IPS-NIHi7 (cell line): ENCODE measurements at regions not wholly inside any gene's neighbourhood (a gene's known extent, or its start where the extent isn't known, plus 50 kb on each side); places are given as distances from the start of the nearest gene placed in this dataset.

Source experiments
- DNase-seq: peaks from one replicate; pipeline ENCODE4 v3.0.0; 2012; ENCODE audit warnings: mixed read lengths; ENCODE audit errors: extremely low spot score

- DNase-seq: no peak
Measured at GRCh38 chr4:20353646-20354045, 101.9 kb downstream of the SLIT2 start.

- peak; percentile 15 for DNase-seq
Measured at GRCh38 chr4:20354120-20354519, 102.4 kb downstream of the SLIT2 start.

- DNase-seq: no peak
Measured at GRCh38 chr4:20356565-20356964, 104.9 kb downstream of the SLIT2 start.

GRCh38 chr4:20358110-20358509 is 106.4 kb downstream of the SLIT2 start:
- no peak for DNase-seq

GRCh38 chr4:20359692-20360091 is 108.0 kb downstream of the SLIT2 start:
- no peak for DNase-seq

GRCh38 chr4:20362148-20362547 is 110.4 kb downstream of the SLIT2 start:
- no peak for DNase-seq

- no peak for DNase-seq
Measured at GRCh38 chr4:20364969-20365368, 113.3 kb downstream of the SLIT2 start.

- no peak for DNase-seq
Measured at GRCh38 chr4:20367446-20367845, 115.7 kb downstream of the SLIT2 start.

GRCh38 chr4:20368926-20369325 is 117.2 kb downstream of the SLIT2 start:
- no peak for DNase-seq

- no peak for DNase-seq
Measured at GRCh38 chr4:20370274-20370673, 118.6 kb downstream of the SLIT2 start.

- no peak for DNase-seq
Measured at GRCh38 chr4:20376070-20376469, 124.4 kb downstream of the SLIT2 start.

GRCh38 chr4:20378181-20378580 is 126.5 kb downstream of the SLIT2 start:
- DNase-seq: no peak

- DNase-seq: no peak
Measured at GRCh38 chr4:20381005-20381404, 129.3 kb downstream of the SLIT2 start.

GRCh38 chr4:20383283-20383682 is 131.6 kb downstream of the SLIT2 start:
- no peak for DNase-seq

GRCh38 chr4:20383969-20384368 is 132.3 kb downstream of the SLIT2 start:
- DNase-seq: no peak

- DNase-seq: no peak
Measured at GRCh38 chr4:20384456-20384855, 132.8 kb downstream of the SLIT2 start.

GRCh38 chr4:20386001-20386740 is 134.5 kb downstream of the SLIT2 start:
- no peak for DNase-seq

GRCh38 chr4:20386906-20387305 is 135.2 kb downstream of the SLIT2 start:
- DNase-seq: no peak

GRCh38 chr4:20391198-20391597 is 139.5 kb downstream of the SLIT2 start:
- no peak for DNase-seq

- no peak for DNase-seq
Measured at GRCh38 chr4:20391912-20392311, 140.2 kb downstream of the SLIT2 start.

- DNase-seq: no peak
Measured at GRCh38 chr4:20393486-20394100, 141.9 kb downstream of the SLIT2 start.

GRCh38 chr4:20394512-20394911 is 142.8 kb downstream of the SLIT2 start:
- DNase-seq: no peak

GRCh38 chr4:20395160-20395773 is 143.6 kb downstream of the SLIT2 start:
- DNase-seq: peak; percentile 57
